ENCODE measurements at regions not wholly inside any gene's neighbourhood (a gene's known extent, or its start where the extent isn't known, plus 50 kb on each side); places are given as distances from the start of the nearest gene placed in this dataset.
"Not testable (repeated sequence)": the region's sequence is repeated elsewhere in the genome, so short reads cannot be mapped to it uniquely, and the experiment has no call there.

GRCh38 chr11:93604008-93604660, 57.3 kb upstream of the CEP295 start:
- Histone ChIP-seq H4K20me1 (ENCODE audit: insufficient read depth, low read length) (no peaks in the 10 kb centered on the region), H3K4me2 (replicated peaks; ENCODE audit: extremely low read depth, low read length, poor library complexity, severe bottlenecking) (peak overlapping the region; percentile 41), H3K9me3 (replicated peaks in 1 of 2; ENCODE audit: control insufficient read depth in 1 of 2, insufficient read depth in 1 of 2, low read length in 2 of 2) (no peaks in the 10 kb centered on the region), H3K79me2 (ENCODE audit: insufficient read depth, low read length) (no peaks in the 10 kb centered on the region), H2AFZ (ENCODE audit: insufficient read depth, low read depth, low read length, poor library complexity, severe bottlenecking) (peak overlapping the region; percentile 57), H3K9ac (ENCODE audit: insufficient read depth, low read length, poor library complexity, severe bottlenecking) (peak overlapping the region; percentile 31), H3K4me1 (ENCODE audit: control insufficient read depth in 1 of 2, insufficient read depth in 2 of 2, low read length in 2 of 2) (peaks cover 50 to 52% of the 10 kb centered on the region in 2 donors), H3K27ac (ENCODE audit: low read depth in 1 of 2, low read length in 2 of 2) (peak overlapping the region; percentile 91 to 96), H3K36me3 (replicated peaks in 1 of 2; ENCODE audit: control insufficient read depth in 1 of 2, insufficient read depth in 2 of 2, low read length in 2 of 2) (no peaks in the 10 kb centered on the region), H3K4me3 (replicated peaks in 1 of 3; ENCODE audit: low read depth in 2 of 3, low read length in 3 of 3) (peak overlapping the region in 1 of 3 experiments; percentile 21), H3K27me3 (ENCODE audit: control insufficient read depth in 2 of 2, insufficient read depth in 2 of 2, low read length in 2 of 2) (no peaks in the 10 kb centered on the region)
- intact Hi-C loops (cut with micrococcal nuclease), result loop anchor here in 1 of 2 donors (10.0 kb wide), 1 partner anchor 79 kb away; no protein-coding TSS in a partner anchor
- Mint-ChIP-seq H3K36me3 (peaks cover 0 to 2% of the 10 kb centered on the region in 2 donors), H3K4me3 (peak overlapping the region in 1 of 2 donors; percentile 35), H3K9me3 (peaks cover 0 to 3% (median 2%) of the 10 kb centered on the region in 7 donors), H3K27ac (peak overlapping the region; percentile 90 to 97 (median 93)), H3K4me1 (peaks cover 53% of the 10 kb centered on the region), H3K27me3 (ENCODE audit: low read depth in 3 of 3) (peaks cover 0 to 3% (median 0%) of the 10 kb centered on the region in 3 donors)
- WGBS (ENCODE audit: insufficient coverage), result 50% methylated on average over 2 of the region's 4 CpGs
- DNase-seq, result peak; percentile 63 to 84 (median 77)
- TF ChIP-seq CTCF (IDR thresholded peaks at IDR 0.05), result no peak

GRCh38 chr11:93603225-93604007, 58.1 kb upstream of the CEP295 start:
- peak overlapping the region; percentile 91 to 96 for H3K27ac ChIP-seq (ENCODE audit: low read depth in 1 of 2, low read length in 2 of 2)
- H4K20me1 ChIP-seq (ENCODE audit: insufficient read depth, low read length), result no peaks in the 10 kb centered on the region
- no CpG with 5 or more reads among the region's 3 CpGs for WGBS (ENCODE audit: insufficient coverage)
- peaks cover 0 to 3% (median 0%) of the 10 kb centered on the region in 3 donors for H3K27me3 Mint-ChIP-seq (ENCODE audit: low read depth in 3 of 3)
- no peaks in the 10 kb centered on the region for H3K79me2 ChIP-seq (ENCODE audit: insufficient read depth, low read length)
- H2AFZ ChIP-seq (ENCODE audit: insufficient read depth, low read depth, low read length, poor library complexity, severe bottlenecking), result peak overlapping the region; percentile 57
- no peaks in the 10 kb centered on the region for H3K36me3 ChIP-seq (replicated peaks in 1 of 2; ENCODE audit: control insufficient read depth in 1 of 2, insufficient read depth in 2 of 2, low read length in 2 of 2)
- no peaks in the 10 kb centered on the region for H3K9me3 ChIP-seq (replicated peaks in 1 of 2; ENCODE audit: control insufficient read depth in 1 of 2, insufficient read depth in 1 of 2, low read length in 2 of 2)
- peaks cover 46% of the 10 kb centered on the region for H3K4me1 Mint-ChIP-seq
- H3K4me3 ChIP-seq (replicated peaks in 1 of 3; ENCODE audit: low read depth in 2 of 3, low read length in 3 of 3), result peak overlapping the region in 1 of 3 experiments; percentile 21
- H3K27me3 ChIP-seq (ENCODE audit: control insufficient read depth in 2 of 2, insufficient read depth in 2 of 2, low read length in 2 of 2), result no peaks in the 10 kb centered on the region
- H3K36me3 Mint-ChIP-seq, result peaks cover 0 to 2% of the 10 kb centered on the region in 2 donors
- peak overlapping the region in 1 of 2 donors; percentile 6 for H3K4me3 Mint-ChIP-seq
- TF ChIP-seq CTCF (IDR thresholded peaks at IDR 0.05), result no peak
- intact Hi-C loops (cut with micrococcal nuclease), result loop anchor here in 1 of 2 donors (10.0 kb wide), 1 partner anchor 79 kb away; no protein-coding TSS in a partner anchor
- H3K4me1 ChIP-seq (ENCODE audit: control insufficient read depth in 1 of 2, insufficient read depth in 2 of 2, low read length in 2 of 2), result peaks cover 43 to 45% of the 10 kb centered on the region in 2 donors
- peak in 1 of 3 donors; percentile 19 for DNase-seq
- peak overlapping the region; percentile 90 to 97 (median 93) for H3K27ac Mint-ChIP-seq
- H3K9me3 Mint-ChIP-seq, result peaks cover 0 to 3% (median 2%) of the 10 kb centered on the region in 7 donors
- peak overlapping the region; percentile 31 for H3K9ac ChIP-seq (ENCODE audit: insufficient read depth, low read length, poor library complexity, severe bottlenecking)
- peak overlapping the region; percentile 41 for H3K4me2 ChIP-seq (replicated peaks; ENCODE audit: extremely low read depth, low read length, poor library complexity, severe bottlenecking)

GRCh38 chr11:93596171-93596570, 53.0 kb upstream of the SMCO4 start:
- H3K9me3 ChIP-seq (replicated peaks in 1 of 2; ENCODE audit: control insufficient read depth in 1 of 2, insufficient read depth in 1 of 2, low read length in 2 of 2); H3K27ac Mint-ChIP-seq; H3K4me2 ChIP-seq (replicated peaks; ENCODE audit: extremely low read depth, low read length, poor library complexity, severe bottlenecking); H3K4me3 Mint-ChIP-seq; H3K9ac ChIP-seq (ENCODE audit: insufficient read depth, low read length, poor library complexity, severe bottlenecking); H3K36me3 ChIP-seq (replicated peaks in 1 of 2; ENCODE audit: control insufficient read depth in 1 of 2, insufficient read depth in 2 of 2, low read length in 2 of 2); H3K79me2 ChIP-seq (ENCODE audit: insufficient read depth, low read length); H3K27me3 ChIP-seq (ENCODE audit: control insufficient read depth in 2 of 2, insufficient read depth in 2 of 2, low read length in 2 of 2); DNase-seq; H3K4me3 ChIP-seq (replicated peaks in 1 of 3; ENCODE audit: low read depth in 2 of 3, low read length in 3 of 3); H4K20me1 ChIP-seq (ENCODE audit: insufficient read depth, low read length); H3K36me3 Mint-ChIP-seq; H3K9me3 Mint-ChIP-seq; H3K27ac ChIP-seq (ENCODE audit: low read depth in 1 of 2, low read length in 2 of 2); intact Hi-C loops (cut with micrococcal nuclease); H3K27me3 Mint-ChIP-seq (ENCODE audit: low read depth in 3 of 3); H2AFZ ChIP-seq (ENCODE audit: insufficient read depth, low read depth, low read length, poor library complexity, severe bottlenecking); H3K4me1 ChIP-seq (ENCODE audit: control insufficient read depth in 1 of 2, insufficient read depth in 2 of 2, low read length in 2 of 2); H3K4me1 Mint-ChIP-seq: not testable (repeated sequence)
- WGBS (ENCODE audit: insufficient coverage), result no CpG with 5 or more reads among the region's 2 CpGs

Data from CD14-positive monocyte (primary cell).